Immature natural killer cell (primary cell): ENCODE measurements at regions not wholly inside any gene's neighbourhood (a gene's known extent, or its start where the extent isn't known, plus 50 kb on each side); places are given as distances from the start of the nearest gene placed in this dataset.
"Not testable (repeated sequence)": the region's sequence is repeated elsewhere in the genome, so short reads cannot be mapped to it uniquely, and the experiment has no call there.

Experiments
- DNase-seq, 3 donors: peaks; one replicate each; pipeline ENCODE4 v3.0.0; 2022; ENCODE audit warnings: mixed read lengths in 1 of 3
- H3K27ac Mint-ChIP-seq, 6 donors: one replicate each; pipeline ENCODE4 v1.8.0; 2020; ENCODE audit warnings: mixed read lengths in 6 of 6, mild to moderate bottlenecking in 5 of 6, inconsistent platforms in 4 of 6, moderate library complexity in 3 of 6
- H3K27me3 Mint-ChIP-seq, 3 donors: one replicate each; pipeline ENCODE4 v1.8.0; 2020 to 2021; ENCODE audit warnings: low read depth in 3 of 3, mild to moderate bottlenecking in 3 of 3, mixed read lengths in 3 of 3, moderate library complexity in 3 of 3, inconsistent platforms in 1 of 3
- H3K36me3 Mint-ChIP-seq, 3 donors: one replicate each; pipeline ENCODE4 v1.8.0; 2020; ENCODE audit warnings: mixed read lengths in 3 of 3, inconsistent platforms in 2 of 3, mild to moderate bottlenecking in 2 of 3
- H3K4me1 Mint-ChIP-seq, 2 donors: one replicate each; pipeline ENCODE4 v1.8.0; 2020; ENCODE audit warnings: inconsistent platforms in 2 of 2, mild to moderate bottlenecking in 2 of 2, mixed read lengths in 2 of 2, moderate library complexity in 1 of 2
- H3K4me3 Mint-ChIP-seq, 5 donors: one replicate each; pipeline ENCODE4 v1.8.0; 2020; ENCODE audit warnings: mild to moderate bottlenecking in 5 of 5, mixed read lengths in 5 of 5, inconsistent platforms in 3 of 5, moderate library complexity in 3 of 5
- H3K9me3 Mint-ChIP-seq, 6 donors: one replicate each; pipeline ENCODE4 v1.8.0; 2020; ENCODE audit warnings: mild to moderate bottlenecking in 6 of 6, mixed read lengths in 6 of 6, inconsistent platforms in 4 of 6, moderate library complexity in 3 of 6

GRCh38 chr2:181789827-181790448, 101.6 kb upstream of the ITPRID2 start:
- H3K9me3 Mint-ChIP-seq: peaks cover 0 to 6% (median 0%) of the 10 kb centered on the region in 6 donors
- no peaks in the 10 kb centered on the region for H3K36me3 Mint-ChIP-seq
- H3K4me1 Mint-ChIP-seq: no peaks in the 10 kb centered on the region
- no peak for DNase-seq
- no peak overlapping the region for H3K4me3 Mint-ChIP-seq
- peaks cover 0 to 7% (median 3%) of the 10 kb centered on the region in 3 donors for H3K27me3 Mint-ChIP-seq
- H3K27ac Mint-ChIP-seq: no peak overlapping the region

GRCh38 chr2:181790716-181791649, 100.5 kb upstream of the ITPRID2 start:
- Mint-ChIP-seq H3K4me3 (no peak overlapping the region), H3K27ac (no peak overlapping the region), H3K36me3 (no peaks in the 10 kb centered on the region), H3K4me1 (no peaks in the 10 kb centered on the region), H3K27me3 (peaks cover 0 to 7% (median 3%) of the 10 kb centered on the region in 3 donors), H3K9me3 (peaks cover 0 to 6% (median 0%) of the 10 kb centered on the region in 6 donors)
- DNase-seq: no peak

- no peak overlapping the region for H3K4me3 Mint-ChIP-seq
- no peak for DNase-seq
- no peaks in the 10 kb centered on the region for H3K4me1 Mint-ChIP-seq
- peaks cover 0 to 6% (median 0%) of the 10 kb centered on the region in 6 donors for H3K9me3 Mint-ChIP-seq
- peaks cover 0 to 5% (median 2%) of the 10 kb centered on the region in 3 donors for H3K27me3 Mint-ChIP-seq
- H3K36me3 Mint-ChIP-seq: no peaks in the 10 kb centered on the region
- no peak overlapping the region for H3K27ac Mint-ChIP-seq
Observed at GRCh38 chr2:181792906-181793305, 98.6 kb upstream of the ITPRID2 start.

- no peak overlapping the region for H3K4me3 Mint-ChIP-seq
- peaks cover 0 to 2% (median 0%) of the 10 kb centered on the region in 6 donors for H3K9me3 Mint-ChIP-seq
- no peaks in the 10 kb centered on the region for H3K36me3 Mint-ChIP-seq
- no peaks in the 10 kb centered on the region for H3K4me1 Mint-ChIP-seq
- no peak for DNase-seq
- H3K27me3 Mint-ChIP-seq: peaks cover 0 to 5% (median 2%) of the 10 kb centered on the region in 3 donors
- H3K27ac Mint-ChIP-seq: no peak overlapping the region
Observed at GRCh38 chr2:181798022-181798421, 93.5 kb upstream of the ITPRID2 start.

- not testable (repeated sequence) for DNase-seq, H3K4me1 Mint-ChIP-seq, H3K27me3 Mint-ChIP-seq, H3K4me3 Mint-ChIP-seq, H3K9me3 Mint-ChIP-seq, H3K36me3 Mint-ChIP-seq, H3K27ac Mint-ChIP-seq
Observed at GRCh38 chr2:181802300-181802699, 89.2 kb upstream of the ITPRID2 start.

- H3K4me3 Mint-ChIP-seq, H3K9me3 Mint-ChIP-seq, H3K27me3 Mint-ChIP-seq, DNase-seq, H3K27ac Mint-ChIP-seq, H3K36me3 Mint-ChIP-seq, H3K4me1 Mint-ChIP-seq: not testable (repeated sequence)
Observed at GRCh38 chr2:181803903-181804799, 87.4 kb upstream of the ITPRID2 start.

- Mint-ChIP-seq H3K9me3 (peaks cover 0 to 5% (median 0%) of the 10 kb centered on the region in 6 donors), H3K4me1 (no peaks in the 10 kb centered on the region), H3K4me3 (no peak overlapping the region), H3K27ac (no peak overlapping the region), H3K36me3 (no peaks in the 10 kb centered on the region), H3K27me3 (peaks cover 1 to 8% (median 4%) of the 10 kb centered on the region in 3 donors)
- no peak for DNase-seq
Observed at GRCh38 chr2:181805228-181806038, 86.1 kb upstream of the ITPRID2 start.

- H3K36me3 Mint-ChIP-seq: no peaks in the 10 kb centered on the region
- H3K27me3 Mint-ChIP-seq: peaks cover 1 to 8% (median 4%) of the 10 kb centered on the region in 3 donors
- H3K27ac Mint-ChIP-seq: no peak overlapping the region
- H3K4me1 Mint-ChIP-seq: no peaks in the 10 kb centered on the region
- no peak for DNase-seq
- H3K4me3 Mint-ChIP-seq: no peak overlapping the region
- peaks cover 0 to 5% (median 0%) of the 10 kb centered on the region in 6 donors for H3K9me3 Mint-ChIP-seq
Observed at GRCh38 chr2:181806039-181806392, 85.5 kb upstream of the ITPRID2 start.

GRCh38 chr2:181807526-181807925, 84.0 kb upstream of the ITPRID2 start:
- no peak overlapping the region for H3K4me3 Mint-ChIP-seq
- no peak overlapping the region for H3K27ac Mint-ChIP-seq
- no peaks in the 10 kb centered on the region for H3K4me1 Mint-ChIP-seq
- peaks cover 1 to 8% (median 2%) of the 10 kb centered on the region in 3 donors for H3K27me3 Mint-ChIP-seq
- peaks cover 0 to 3% (median 0%) of the 10 kb centered on the region in 6 donors for H3K9me3 Mint-ChIP-seq
- DNase-seq: no peak
- no peaks in the 10 kb centered on the region for H3K36me3 Mint-ChIP-seq

GRCh38 chr2:181810823-181811695, 80.5 kb upstream of the ITPRID2 start:
- H3K4me1 Mint-ChIP-seq: peaks cover 5 to 11% of the 10 kb centered on the region in 2 donors
- H3K4me3 Mint-ChIP-seq: no peak overlapping the region
- DNase-seq: no peak
- peaks cover 2 to 7% (median 2%) of the 10 kb centered on the region in 3 donors for H3K27me3 Mint-ChIP-seq
- peaks cover 0 to 3% (median 0%) of the 10 kb centered on the region in 6 donors for H3K9me3 Mint-ChIP-seq
- no peak overlapping the region for H3K27ac Mint-ChIP-seq
- H3K36me3 Mint-ChIP-seq: no peaks in the 10 kb centered on the region

GRCh38 chr2:181812106-181812743, 79.3 kb upstream of the ITPRID2 start:
- Mint-ChIP-seq H3K9me3 (peaks cover 0 to 3% (median 0%) of the 10 kb centered on the region in 6 donors), H3K36me3 (no peaks in the 10 kb centered on the region), H3K27me3 (peaks cover 0 to 2% (median 1%) of the 10 kb centered on the region in 3 donors), H3K27ac (no peak overlapping the region), H3K4me1 (peaks cover 5 to 11% of the 10 kb centered on the region in 2 donors), H3K4me3 (no peak overlapping the region)
- no peak for DNase-seq

GRCh38 chr2:181814057-181814491, 77.5 kb upstream of the ITPRID2 start:
- Mint-ChIP-seq H3K4me1 (peaks cover 5 to 11% of the 10 kb centered on the region in 2 donors), H3K4me3 (no peak overlapping the region), H3K27ac (no peak overlapping the region), H3K36me3 (no peaks in the 10 kb centered on the region), H3K9me3 (no peaks in the 10 kb centered on the region), H3K27me3 (peaks cover 0 to 2% (median 1%) of the 10 kb centered on the region in 3 donors)
- DNase-seq: no peak
